Ectodermal cell (in vitro differentiated cells): ENCODE measurements at regions not wholly inside any gene's neighbourhood (a gene's known extent, or its start where the extent isn't known, plus 50 kb on each side); places are given as distances from the start of the nearest gene placed in this dataset.

Experiments used
- H3K27ac ChIP-seq: 2 replicates; pipeline ENCODE4 v1.7.0; 2013; ENCODE audit warnings: mild to moderate bottlenecking, low read depth, low read length; ENCODE audit not compliant: insufficient read depth, poor library complexity, severe bottlenecking
- H3K27me3 ChIP-seq: 2 replicates; pipeline ENCODE4 v1.7.0; 2013; ENCODE audit warnings: mild to moderate bottlenecking, low read length; ENCODE audit not compliant: insufficient read depth, control insufficient read depth, poor library complexity, severe bottlenecking
- H3K36me3 ChIP-seq: one replicate; pipeline ENCODE4 v1.7.0; 2013; ENCODE audit warnings: low read length; ENCODE audit not compliant: control insufficient read depth, insufficient read depth
- H3K4me1 ChIP-seq: one replicate; pipeline ENCODE4 v1.7.0; 2013; ENCODE audit warnings: low read length; ENCODE audit not compliant: control insufficient read depth, insufficient read depth
- H3K4me3 ChIP-seq: 2 replicates; pipeline ENCODE4 v1.7.0; 2013; ENCODE audit warnings: low read depth, low read length, control low read depth; ENCODE audit not compliant: insufficient read depth
- H3K9me3 ChIP-seq: 2 replicates; pipeline ENCODE4 v1.7.0; 2013; ENCODE audit warnings: mild to moderate bottlenecking, low read length, moderate library complexity; ENCODE audit not compliant: control insufficient read depth
- WGBS, 2 experiments: methylation state at CpG; one replicate each; pipeline ENCODE4 v1.1.7; 2013; ENCODE audit warnings: missing lambda C conversion rate in 2 of 2; 5-methylcytosine and 5-hydroxymethylcytosine counted together

GRCh38 chr10:128604025-128604424 is 477.8 kb upstream of the MKI67 start:
- Histone ChIP-seq H3K4me1 (no peaks in the 10 kb centered on the region), H3K9me3 (no peaks in the 10 kb centered on the region), H3K4me3 (no peak overlapping the region), H3K36me3 (no peaks in the 10 kb centered on the region), H3K27me3 (no peaks in the 10 kb centered on the region), H3K27ac (no peak overlapping the region)
- 88 to 93% methylated on average over 13 of the region's 13 CpGs for WGBS, 2 experiments

DNA sequence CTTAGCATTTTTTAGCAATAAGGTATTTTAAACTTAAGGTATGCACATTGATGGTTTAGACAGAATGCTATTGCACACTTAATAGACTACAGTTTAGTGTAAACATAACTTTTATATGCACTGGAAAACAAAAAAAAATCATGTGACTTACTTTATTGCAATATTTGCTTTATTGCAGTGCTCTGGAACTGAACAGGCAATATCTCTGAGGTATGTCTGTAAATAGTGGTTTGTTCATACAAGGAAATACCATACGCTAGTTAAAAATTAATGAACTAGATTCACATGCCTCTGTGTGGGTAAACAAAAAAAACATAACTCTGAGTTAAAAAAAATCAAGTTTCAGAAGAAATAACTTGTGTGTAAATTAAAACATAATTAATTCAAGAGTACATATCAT is 479.0 kb upstream of the MKI67 start:
- Histone ChIP-seq H3K27me3 (no peaks in the 10 kb centered on the region), H3K36me3 (no peaks in the 10 kb centered on the region), H3K27ac (no peak overlapping the region), H3K4me1 (no peaks in the 10 kb centered on the region), H3K4me3 (no peak overlapping the region), H3K9me3 (no peaks in the 10 kb centered on the region)
- WGBS, 2 experiments, result 100% methylated on average over 1 of the region's 1 CpG; no CpG with 5 or more reads in 1 of the 2 experiments

DNA sequence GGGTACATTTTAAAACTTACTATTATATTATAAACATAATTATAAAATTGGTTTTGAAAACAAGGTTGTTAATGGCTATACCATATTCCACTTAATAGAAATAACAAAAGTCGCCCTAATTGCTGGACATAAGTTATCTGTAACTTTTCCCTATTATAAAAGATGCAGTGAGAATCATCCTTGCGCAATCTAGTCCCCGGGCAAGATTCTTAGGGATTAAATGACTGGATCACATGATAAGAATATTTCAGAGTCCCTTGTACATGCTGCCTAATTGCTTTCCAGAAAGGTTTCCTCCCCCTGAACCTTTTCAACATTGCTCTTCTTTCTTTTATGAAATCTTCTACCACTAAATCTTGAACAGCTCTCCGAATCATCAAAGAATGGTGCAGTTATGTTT is 479.8 kb upstream of the MKI67 start:
- Histone ChIP-seq H3K4me1 (no peaks in the 10 kb centered on the region), H3K9me3 (no peaks in the 10 kb centered on the region), H3K27ac (no peak overlapping the region), H3K27me3 (no peaks in the 10 kb centered on the region), H3K4me3 (no peak overlapping the region), H3K36me3 (no peaks in the 10 kb centered on the region)
- WGBS, 2 experiments, result 90 to 96% methylated on average over 3 of the region's 4 CpGs

- Histone ChIP-seq H3K27me3 (no peaks in the 10 kb centered on the region), H3K36me3 (no peaks in the 10 kb centered on the region), H3K27ac (no peak overlapping the region), H3K4me3 (no peak overlapping the region), H3K9me3 (no peaks in the 10 kb centered on the region), H3K4me1 (no peaks in the 10 kb centered on the region)
- WGBS, 2 experiments, result 77 to 88% methylated on average over 2 of the region's 2 CpGs
These were observed 482.6 kb upstream of the MKI67 start for GRCh38 chr10:128608791-128609190.

GRCh38 chr10:128609460-128609859 is 483.2 kb upstream of the MKI67 start:
- 89 to 90% methylated on average over 4 of the region's 4 CpGs for WGBS, 2 experiments
- H3K4me3 ChIP-seq, result no peak overlapping the region

GRCh38 chr10:128610113-128610512 is 483.9 kb upstream of the MKI67 start:
- H3K27ac ChIP-seq, result no peak overlapping the region
- WGBS, 2 experiments, result 93 to 94% methylated on average over 4 of the region's 4 CpGs

More at GRCh38 chr10:128609460-128609859, 483.2 kb upstream of the MKI67 start:
- no peak overlapping the region for H3K27ac ChIP-seq
- no peaks in the 10 kb centered on the region for H3K4me1 ChIP-seq
- H3K9me3 ChIP-seq, result no peaks in the 10 kb centered on the region
- no peaks in the 10 kb centered on the region for H3K27me3 ChIP-seq
- H3K36me3 ChIP-seq, result no peaks in the 10 kb centered on the region

DNA sequence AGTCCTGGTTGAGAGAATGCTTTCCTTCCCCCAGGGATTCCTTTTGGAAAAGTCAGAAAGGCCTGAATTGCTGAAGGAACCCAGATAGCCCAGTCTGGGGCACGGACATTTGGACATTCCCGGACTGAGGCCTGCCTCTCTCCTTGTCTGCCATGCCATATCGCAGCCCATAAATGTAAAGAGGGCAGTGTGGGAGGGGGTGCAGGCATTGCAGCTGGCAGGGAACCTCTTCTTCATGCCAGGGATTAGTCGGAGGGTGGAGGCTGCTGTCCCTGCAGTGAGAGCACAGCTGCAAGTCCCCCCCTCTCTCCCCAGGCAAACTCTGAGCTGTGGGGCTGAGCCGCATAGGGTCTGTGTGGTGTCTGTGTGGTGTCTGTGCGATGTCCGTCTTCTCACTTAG is 486.0 kb upstream of the MKI67 start:
- Histone ChIP-seq H3K27me3 (no peaks in the 10 kb centered on the region), H3K4me1 (no peaks in the 10 kb centered on the region), H3K4me3 (no peak overlapping the region), H3K36me3 (no peaks in the 10 kb centered on the region), H3K27ac (no peak overlapping the region), H3K9me3 (no peaks in the 10 kb centered on the region)
- WGBS, 2 experiments, result 92 to 94% methylated on average over 7 of the region's 7 CpGs

More at GRCh38 chr10:128610113-128610512, 483.9 kb upstream of the MKI67 start:
- H3K4me1 ChIP-seq, result no peaks in the 10 kb centered on the region
- H3K36me3 ChIP-seq, result no peaks in the 10 kb centered on the region
- no peak overlapping the region for H3K4me3 ChIP-seq
- H3K27me3 ChIP-seq, result no peaks in the 10 kb centered on the region
- no peaks in the 10 kb centered on the region for H3K9me3 ChIP-seq

DNA sequence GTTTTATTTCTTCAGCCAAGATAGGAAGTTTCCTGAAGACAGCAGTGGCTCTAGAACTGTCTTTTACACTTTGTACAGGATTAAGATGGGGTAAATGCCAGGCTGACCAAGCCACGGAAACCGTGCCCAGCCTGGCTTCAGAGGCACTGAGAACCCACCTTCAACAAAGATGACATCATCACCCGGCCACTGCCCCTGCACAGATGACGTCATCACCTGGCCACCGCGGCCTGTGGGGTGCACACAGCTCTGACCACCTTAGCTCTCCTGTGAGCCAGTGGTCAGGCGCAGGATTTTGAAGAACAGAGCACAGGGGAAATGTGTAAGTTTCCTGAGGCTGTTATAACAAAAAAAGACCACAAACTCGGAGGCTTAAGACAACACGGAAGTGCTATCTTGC is 486.4 kb upstream of the MKI67 start:
- Histone ChIP-seq H3K4me1 (no peaks in the 10 kb centered on the region), H3K36me3 (no peaks in the 10 kb centered on the region), H3K4me3 (no peak overlapping the region), H3K27me3 (no peaks in the 10 kb centered on the region), H3K9me3 (no peaks in the 10 kb centered on the region), H3K27ac (no peak overlapping the region)
- WGBS, 2 experiments, result 94 to 96% methylated on average over 9 of the region's 9 CpGs

GRCh38 chr10:128614016-128614605 is 487.9 kb upstream of the MKI67 start:
- Histone ChIP-seq H3K4me3 (no peak overlapping the region), H3K9me3 (no peaks in the 10 kb centered on the region), H3K36me3 (no peaks in the 10 kb centered on the region), H3K4me1 (no peaks in the 10 kb centered on the region), H3K27ac (no peak overlapping the region), H3K27me3 (no peaks in the 10 kb centered on the region)
- WGBS, 2 experiments, result 83 to 86% methylated on average over 11 of the region's 11 CpGs

DNA sequence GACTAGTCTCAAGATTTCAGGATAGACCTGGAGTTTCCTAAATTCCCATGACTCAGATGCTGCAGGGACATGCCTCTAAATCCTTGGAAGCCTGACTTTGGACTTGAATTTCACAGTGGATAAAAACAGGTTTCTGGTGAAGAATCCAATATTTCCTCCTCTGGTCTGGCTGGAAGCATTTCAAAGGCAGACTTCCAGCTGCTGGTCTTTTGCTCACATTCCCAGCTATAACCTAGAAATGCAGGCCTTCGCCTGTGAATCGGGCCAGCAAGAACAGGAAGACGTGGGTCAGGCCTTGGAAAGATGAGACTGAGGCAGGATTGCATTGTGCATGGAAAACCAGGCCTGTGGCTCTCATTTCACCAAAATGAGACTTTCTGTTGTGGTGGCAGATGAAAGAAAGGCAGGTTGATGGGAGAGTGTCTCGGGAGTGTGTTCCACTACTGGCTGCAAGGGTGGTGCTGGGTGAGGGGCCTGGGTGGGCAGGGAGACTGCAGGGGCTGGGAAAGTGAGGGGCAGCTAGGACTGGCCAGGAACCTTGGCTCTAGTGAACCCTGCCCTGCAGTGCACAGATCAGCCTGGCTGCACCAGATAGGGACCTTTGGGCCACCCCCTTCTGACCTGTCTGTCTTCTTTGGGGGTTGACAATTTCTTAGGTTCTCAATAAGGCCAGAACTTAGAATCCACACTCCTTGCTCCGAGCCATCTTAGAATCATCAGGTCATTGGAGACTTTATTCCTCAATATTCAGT is 488.8 kb upstream of the MKI67 start:
- 91 to 95% methylated on average over 5 of the region's 5 CpGs for WGBS, 2 experiments
- Histone ChIP-seq H3K4me1 (no peaks in the 10 kb centered on the region), H3K36me3 (no peaks in the 10 kb centered on the region), H3K9me3 (no peaks in the 10 kb centered on the region), H3K4me3 (no peak overlapping the region), H3K27ac (no peak overlapping the region), H3K27me3 (no peaks in the 10 kb centered on the region)
